ENCODE measurements at regions not wholly inside any gene's neighbourhood (a gene's known extent, or its start where the extent isn't known, plus 50 kb on each side); places are given as distances from the start of the nearest gene placed in this dataset.

DNA sequence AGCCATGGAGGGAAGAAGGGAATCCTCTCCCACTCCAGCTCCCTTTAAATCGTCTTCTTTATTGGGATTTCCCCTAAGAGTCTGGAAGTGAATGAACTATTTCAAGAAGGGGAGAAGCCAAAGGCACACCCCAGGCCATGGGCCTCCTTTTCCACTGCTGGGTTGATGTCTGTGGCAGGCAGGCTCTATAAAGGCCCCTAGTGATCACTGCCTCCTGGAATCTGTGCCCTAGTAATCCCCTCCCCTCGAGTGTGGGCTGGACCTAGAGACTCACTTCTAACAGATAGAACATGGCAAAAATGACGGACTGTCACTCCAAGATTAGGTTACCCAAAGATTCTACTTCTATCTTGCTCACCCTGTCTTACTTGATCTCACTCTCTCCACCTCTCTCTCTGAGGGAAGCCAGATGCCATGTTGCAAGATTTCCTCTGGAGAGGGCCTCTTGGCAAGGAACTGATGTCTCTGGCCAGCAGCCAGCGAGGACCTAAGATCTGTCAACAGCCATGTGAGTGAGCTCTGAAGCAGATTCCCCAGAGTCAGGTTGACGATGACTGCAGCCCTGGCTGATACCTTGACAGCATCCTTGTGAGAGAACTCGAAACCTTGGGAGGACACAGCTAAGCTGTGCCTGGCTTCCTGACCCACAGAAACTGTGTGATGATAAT is 444.8 kb downstream of the SOX6 start:
- Histone ChIP-seq H4K20me1 (ENCODE audit: insufficient read depth, poor library complexity, severe bottlenecking) (no peaks in the 10 kb centered on the region), H3K4me2 (no peak overlapping the region), H3K9me3 (ENCODE audit: low read depth) (no peaks in the 10 kb centered on the region), H3K27ac (no peak overlapping the region), H3K79me2 (no peaks in the 10 kb centered on the region), H3K9me2 (replicated peaks; ENCODE audit: insufficient read depth) (no peaks in the 10 kb centered on the region), H2AFZ (no peak overlapping the region), H3K4me1 (ENCODE audit: insufficient read depth) (no peaks in the 10 kb centered on the region), H3K4me3 (no peak overlapping the region), H3K27me3 (no peaks in the 10 kb centered on the region), H3K36me3 (replicated peaks; ENCODE audit: insufficient read depth, low read depth) (no peaks in the 10 kb centered on the region)
- TF ChIP-seq EZH2 (IDR thresholded peaks at IDR 0.05; ENCODE audit: borderline replicate concordance) (no peak), EZH2phosphoT487 (IDR thresholded peaks at IDR 0.05; ENCODE audit: low read depth, severe bottlenecking, unreplicated experiment) (no peak), CTCF (IDR thresholded peaks at IDR 0.05; ENCODE audit: poor library complexity) (no peak)
- peak; percentile 77 for DNase-seq (ENCODE audit: low spot score)
- WGBS (ENCODE audit: low lambda C conversion rate, missing lambda C conversion rate), result 59% methylated on average over 6 of the region's 6 CpGs

- H3K27ac ChIP-seq, result no peak overlapping the region
- H3K36me3 ChIP-seq (replicated peaks; ENCODE audit: insufficient read depth, low read depth), result no peaks in the 10 kb centered on the region
- no peaks in the 10 kb centered on the region for H3K79me2 ChIP-seq
- no peaks in the 10 kb centered on the region for H4K20me1 ChIP-seq (ENCODE audit: insufficient read depth, poor library complexity, severe bottlenecking)
- no peaks in the 10 kb centered on the region for H3K9me2 ChIP-seq (replicated peaks; ENCODE audit: insufficient read depth)
- TF ChIP-seq CTCF (IDR thresholded peaks at IDR 0.05; ENCODE audit: poor library complexity) (no peak), EZH2phosphoT487 (IDR thresholded peaks at IDR 0.05; ENCODE audit: low read depth, severe bottlenecking, unreplicated experiment) (no peak), EZH2 (IDR thresholded peaks at IDR 0.05; ENCODE audit: borderline replicate concordance) (no peak)
- 93% methylated on average over 2 of the region's 2 CpGs for WGBS (ENCODE audit: low lambda C conversion rate, missing lambda C conversion rate)
- H3K27me3 ChIP-seq, result no peaks in the 10 kb centered on the region
- H2AFZ ChIP-seq, result no peak overlapping the region
- H3K4me2 ChIP-seq, result no peak overlapping the region
- H3K4me3 ChIP-seq, result no peak overlapping the region
- DNase-seq (ENCODE audit: low spot score), result no peak
- no peaks in the 10 kb centered on the region for H3K9me3 ChIP-seq (ENCODE audit: low read depth)
- H3K4me1 ChIP-seq (ENCODE audit: insufficient read depth), result no peaks in the 10 kb centered on the region
Observed at GRCh38 chr11:15912291-15912690, 444.1 kb downstream of the SOX6 start.

- Histone ChIP-seq H3K4me3 (no peak overlapping the region), H4K20me1 (ENCODE audit: insufficient read depth, poor library complexity, severe bottlenecking) (no peaks in the 10 kb centered on the region), H3K79me2 (no peaks in the 10 kb centered on the region), H3K36me3 (replicated peaks; ENCODE audit: insufficient read depth, low read depth) (no peaks in the 10 kb centered on the region), H3K9me3 (ENCODE audit: low read depth) (no peaks in the 10 kb centered on the region), H3K9me2 (replicated peaks; ENCODE audit: insufficient read depth) (no peaks in the 10 kb centered on the region), H3K4me1 (ENCODE audit: insufficient read depth) (no peaks in the 10 kb centered on the region), H3K4me2 (no peak overlapping the region), H2AFZ (no peak overlapping the region), H3K27me3 (no peaks in the 10 kb centered on the region), H3K27ac (no peak overlapping the region)
- DNase-seq (ENCODE audit: low spot score), result no peak
- 91% methylated on average over 7 of the region's 7 CpGs for WGBS (ENCODE audit: low lambda C conversion rate, missing lambda C conversion rate)
- TF ChIP-seq EZH2phosphoT487 (IDR thresholded peaks at IDR 0.05; ENCODE audit: low read depth, severe bottlenecking, unreplicated experiment) (no peak), CTCF (IDR thresholded peaks at IDR 0.05; ENCODE audit: poor library complexity) (no peak)
Observed at GRCh38 chr11:15912825-15913224, 443.5 kb downstream of the SOX6 start.
